ENCODE measurements at regions not wholly inside any gene's neighbourhood (a gene's known extent, or its start where the extent isn't known, plus 50 kb on each side); places are given as distances from the start of the nearest gene placed in this dataset.
"Not testable (repeated sequence)": the region's sequence is repeated elsewhere in the genome, so short reads cannot be mapped to it uniquely, and the experiment has no call there.

DNA sequence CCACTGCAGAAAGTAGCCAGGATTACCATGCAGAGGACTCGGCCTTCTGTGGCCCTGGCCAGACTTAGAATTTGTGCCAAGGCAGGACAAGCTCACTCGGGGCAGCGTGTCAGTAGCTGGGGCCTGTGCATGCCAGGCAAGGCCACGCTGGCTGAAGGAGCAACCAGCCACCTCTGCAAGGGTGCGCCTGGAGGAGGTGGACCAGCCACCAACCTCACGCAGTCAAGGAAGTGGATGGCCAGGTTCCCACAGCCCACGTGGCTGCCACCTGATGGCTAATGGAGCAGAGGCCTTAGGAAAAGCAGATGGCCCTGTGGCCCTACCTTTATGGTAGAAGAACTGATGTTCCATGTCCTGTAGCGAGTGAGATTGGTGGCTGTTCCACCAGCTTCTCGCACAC lies 107.9 kb downstream of the CCDC74A start:
- Histone ChIP-seq H3K4me3 (no peak overlapping the region), H3K9me3 (no peaks in the 10 kb centered on the region), H3K27me3 (no peaks in the 10 kb centered on the region), H3K36me3 (no peaks in the 10 kb centered on the region), H3K4me1 (no peaks in the 10 kb centered on the region), H3K27ac (no peak overlapping the region)
- DNase-seq, result peak; percentile 52
- TF ChIP-seq, protein P1, sequence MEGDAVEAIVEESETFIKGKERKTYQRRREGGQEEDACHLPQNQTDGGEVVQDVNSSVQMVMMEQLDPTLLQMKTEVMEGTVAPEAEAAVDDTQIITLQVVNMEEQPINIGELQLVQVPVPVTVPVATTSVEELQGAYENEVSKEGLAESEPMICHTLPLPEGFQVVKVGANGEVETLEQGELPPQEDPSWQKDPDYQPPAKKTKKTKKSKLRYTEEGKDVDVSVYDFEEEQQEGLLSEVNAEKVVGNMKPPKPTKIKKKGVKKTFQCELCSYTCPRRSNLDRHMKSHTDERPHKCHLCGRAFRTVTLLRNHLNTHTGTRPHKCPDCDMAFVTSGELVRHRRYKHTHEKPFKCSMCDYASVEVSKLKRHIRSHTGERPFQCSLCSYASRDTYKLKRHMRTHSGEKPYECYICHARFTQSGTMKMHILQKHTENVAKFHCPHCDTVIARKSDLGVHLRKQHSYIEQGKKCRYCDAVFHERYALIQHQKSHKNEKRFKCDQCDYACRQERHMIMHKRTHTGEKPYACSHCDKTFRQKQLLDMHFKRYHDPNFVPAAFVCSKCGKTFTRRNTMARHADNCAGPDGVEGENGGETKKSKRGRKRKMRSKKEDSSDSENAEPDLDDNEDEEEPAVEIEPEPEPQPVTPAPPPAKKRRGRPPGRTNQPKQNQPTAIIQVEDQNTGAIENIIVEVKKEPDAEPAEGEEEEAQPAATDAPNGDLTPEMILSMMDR (IDR thresholded peaks at IDR 0.05), result no peak
- ATAC-seq, result no peak
- intact Hi-C loops (cut with DNase I), result no loop called here

- H3K9me3 ChIP-seq; H3K27ac ChIP-seq; DNase-seq; H3K36me3 ChIP-seq; H3K4me3 ChIP-seq; ATAC-seq; H3K4me1 ChIP-seq; H3K27me3 ChIP-seq; intact Hi-C loops (cut with DNase I): not testable (repeated sequence)
Observed at GRCh38 chr2:131636704-131637308, 109.1 kb downstream of the CCDC74A start.

- H3K9me3 ChIP-seq; H3K4me3 ChIP-seq; H3K27ac ChIP-seq; H3K4me1 ChIP-seq; H3K36me3 ChIP-seq; DNase-seq; ATAC-seq; H3K27me3 ChIP-seq; intact Hi-C loops (cut with DNase I): not testable (repeated sequence)
Observed at GRCh38 chr2:131639001-131639620, 111.4 kb downstream of the CCDC74A start.

- intact Hi-C loops (cut with DNase I), result no loop called here
- Histone ChIP-seq H3K4me1 (no peaks in the 10 kb centered on the region), H3K4me3 (no peak overlapping the region), H3K9me3 (no peaks in the 10 kb centered on the region), H3K27ac (no peak overlapping the region), H3K27me3 (peaks cover 8% of the 10 kb centered on the region), H3K36me3 (no peaks in the 10 kb centered on the region)
- TF ChIP-seq, protein P1 (IDR thresholded peaks at IDR 0.05), result no peak
- ATAC-seq, result no peak
- DNase-seq, result no peak
Observed at GRCh38 chr2:131641414-131642206, 113.9 kb downstream of the CCDC74A start.

DNA sequence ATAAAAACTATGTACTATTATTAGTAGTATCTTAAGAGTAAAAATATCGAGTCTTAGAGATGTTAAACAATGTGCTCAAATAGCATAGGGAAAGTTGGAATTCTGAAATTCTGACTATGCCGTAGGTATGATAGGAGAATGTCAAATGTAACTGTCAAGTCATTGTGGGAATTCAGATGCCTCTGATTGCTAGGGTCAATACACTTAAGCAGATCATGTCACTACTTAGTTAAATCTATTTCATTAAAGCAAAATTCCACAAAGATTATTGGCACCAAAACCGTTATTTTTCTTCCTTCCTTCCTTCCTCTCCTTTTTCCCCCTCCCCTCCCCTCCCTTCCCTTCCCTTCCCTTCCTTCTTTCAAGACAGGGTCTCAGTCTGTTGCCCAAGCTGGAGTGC lies 115.5 kb downstream of the CCDC74A start:
- H3K27ac ChIP-seq; H3K4me3 ChIP-seq; intact Hi-C loops (cut with DNase I); H3K9me3 ChIP-seq; ATAC-seq; H3K36me3 ChIP-seq; DNase-seq; H3K4me1 ChIP-seq: not testable (repeated sequence)
- H3K27me3 ChIP-seq, result peaks cover 14% of the 10 kb centered on the region

DNA sequence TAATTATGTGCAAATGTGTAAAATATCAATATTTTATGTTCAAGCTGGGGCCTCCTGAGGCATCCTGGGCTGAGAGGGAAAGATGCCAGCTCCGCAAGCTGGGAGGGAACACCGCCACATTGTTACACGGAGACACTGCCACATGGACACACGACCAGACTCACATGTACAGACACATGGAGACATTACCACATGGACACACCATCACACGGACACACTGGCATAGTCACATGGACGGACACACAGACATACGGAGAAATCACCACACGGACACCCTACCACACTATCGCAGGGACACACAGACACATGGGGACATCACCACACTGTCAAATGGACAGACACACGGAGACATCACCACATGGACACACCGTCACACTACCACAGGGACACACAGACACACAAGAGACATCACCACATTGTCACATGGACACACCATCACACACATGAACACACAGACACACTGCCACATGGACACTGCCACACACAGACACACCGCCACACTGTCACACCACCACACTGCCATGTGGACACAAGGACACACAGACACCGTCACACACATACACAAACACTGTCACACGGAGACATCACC lies 117.6 kb downstream of the CCDC74A start:
- ATAC-seq (peak; percentile 19), DNase-seq (no peak)
- Histone ChIP-seq H3K4me3 (no peak overlapping the region), H3K9me3 (no peaks in the 10 kb centered on the region), H3K27ac (no peak overlapping the region), H3K36me3 (no peaks in the 10 kb centered on the region), H3K27me3 (peaks cover 14% of the 10 kb centered on the region), H3K4me1 (no peaks in the 10 kb centered on the region)
- intact Hi-C loops (cut with DNase I), result no loop called here
- TF ChIP-seq, protein P1 (IDR thresholded peaks at IDR 0.05), result no peak

DNA sequence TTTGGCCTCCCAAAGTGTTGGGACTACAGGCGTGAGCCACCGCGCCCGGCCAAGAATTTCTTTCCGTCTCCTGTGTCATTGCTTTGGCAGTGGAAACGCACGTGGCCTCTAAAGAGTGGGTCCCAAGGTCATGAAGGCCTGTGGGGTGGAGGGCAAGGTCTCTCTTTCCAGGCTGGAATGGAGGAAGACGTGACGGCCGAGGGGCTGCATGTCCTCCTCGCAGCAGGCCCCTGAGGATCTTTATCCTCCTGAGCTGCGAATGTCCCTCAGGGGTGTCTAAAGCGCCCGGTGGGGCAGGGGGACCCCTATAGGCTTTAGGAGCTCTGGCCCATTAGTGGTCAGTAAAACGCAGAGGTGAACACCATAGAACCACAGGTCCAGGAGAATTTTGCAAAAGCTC lies 118.5 kb downstream of the CCDC74A start:
- ATAC-seq; intact Hi-C loops (cut with DNase I); H3K4me1 ChIP-seq; H3K27ac ChIP-seq; H3K36me3 ChIP-seq; H3K9me3 ChIP-seq; DNase-seq; H3K4me3 ChIP-seq: not testable (repeated sequence)
- peaks cover 14% of the 10 kb centered on the region for H3K27me3 ChIP-seq
